ENCODE measurements at regions not wholly inside any gene's neighbourhood (a gene's known extent, or its start where the extent isn't known, plus 50 kb on each side); places are given as distances from the start of the nearest gene placed in this dataset.
"Not testable (repeated sequence)": the region's sequence is repeated elsewhere in the genome, so short reads cannot be mapped to it uniquely, and the experiment has no call there.

GRCh38 chr1:61579802-61580201 is 145.1 kb downstream of the TM2D1 start:
- DNase-seq: no peak

GRCh38 chr1:61572046-61572445 is 152.9 kb downstream of the TM2D1 start:
- no peak for DNase-seq

- DNase-seq: no peak
Measured at GRCh38 chr1:61570191-61570590, 154.8 kb downstream of the TM2D1 start.

- DNase-seq: no peak
Measured at GRCh38 chr1:61569303-61569621, 155.7 kb downstream of the TM2D1 start.

GRCh38 chr1:61568460-61569302 is 156.3 kb downstream of the TM2D1 start:
- no peak for DNase-seq

GRCh38 chr1:61566177-61566576 is 158.8 kb downstream of the TM2D1 start:
- DNase-seq: no peak

GRCh38 chr1:61563611-61564010 is 161.3 kb downstream of the TM2D1 start:
- no peak for DNase-seq

- no peak for DNase-seq
Measured at GRCh38 chr1:61561666-61562065, 163.3 kb downstream of the TM2D1 start.

- DNase-seq: no peak
Measured at GRCh38 chr1:61560385-61560784, 164.6 kb downstream of the TM2D1 start.

GRCh38 chr1:61556631-61557030 is 168.3 kb downstream of the TM2D1 start:
- DNase-seq: no peak

GRCh38 chr1:61552630-61553305 is 172.2 kb downstream of the TM2D1 start:
- DNase-seq: no peak

GRCh38 chr1:61547302-61547701 is 177.6 kb downstream of the TM2D1 start:
- DNase-seq: not testable (repeated sequence)

GRCh38 chr1:61544870-61545269 is 180.1 kb downstream of the TM2D1 start:
- DNase-seq: not testable (repeated sequence)

- not testable (repeated sequence) for DNase-seq
Measured at GRCh38 chr1:61543498-61543897, 181.4 kb downstream of the TM2D1 start.

GRCh38 chr1:61539720-61540462 is 185.1 kb downstream of the TM2D1 start:
- no peak for DNase-seq

- no peak for DNase-seq
Measured at GRCh38 chr1:61538228-61538627, 186.7 kb downstream of the TM2D1 start.

- no peak for DNase-seq
Measured at GRCh38 chr1:61536174-61537108, 188.5 kb downstream of the TM2D1 start.

- DNase-seq: no peak
Measured at GRCh38 chr1:61534847-61535246, 190.1 kb downstream of the TM2D1 start.

- DNase-seq: no peak
Measured at GRCh38 chr1:61533546-61533945, 191.4 kb downstream of the TM2D1 start.

- no peak for DNase-seq
Measured at GRCh38 chr1:61531716-61532115, 193.2 kb downstream of the TM2D1 start.

GRCh38 chr1:61523893-61524605 is 200.9 kb downstream of the TM2D1 start:
- DNase-seq: no peak

- no peak for DNase-seq
Measured at GRCh38 chr1:61523229-61523628, 201.7 kb downstream of the TM2D1 start.

Measured in CD4-positive, alpha-beta T cell treated with Interleukin-4 for 4 hours (primary cell).